HepG2 (cell line): ENCODE measurements at regions not wholly inside any gene's neighbourhood (a gene's known extent, or its start where the extent isn't known, plus 50 kb on each side); places are given as distances from the start of the nearest gene placed in this dataset.

Source experiments
- ATAC-seq: fragments of 200-7000 bp; cut with Tn5 transposase; 3 replicates; pipeline ENCODE4 v1.9.1; 2020; ENCODE audit warnings: mild to moderate bottlenecking, moderate library complexity
- BruUV-seq: library from RNA; stranded (reverse); fragments of 400-500 nt; replicated peaks from 2 replicates; lab custom pipeline; 2021; lab: Mats Ljungman, UMichigan
- CTCF ChIA-PET: fragments of 300-600 bp; formaldehyde crosslinking; extraction: SDS; loops from one replicate; lab custom pipeline; 2021; ENCODE audit warnings: low total read pairs, inconsistent platforms, low intra/inter-chr PET ratio; lab: Yijun Ruan, JAX
- POLR2A ChIA-PET: fragments of 350-600 bp; sonication (Branson Sonifier 250); formaldehyde crosslinking; loops from one replicate; lab custom pipeline; 2020; ENCODE audit warnings: antibody characterized with exemption, inconsistent platforms; lab: Yijun Ruan, JAX
- DNase-seq: peaks from one replicate; pipeline ENCODE4 v3.0.0-alpha.2; 2015; ENCODE audit warnings: low spot score
- FAIRE-seq: peaks from 3 replicates; lab custom pipeline; 2011; peaks lifted over from hg19 to GRCh38; lab: Jason Lieb, UNC
- H2AFZ ChIP-seq: one replicate; pipeline ENCODE4 v1.6.1; 2011; ENCODE audit warnings: low read length, inconsistent platforms
- H3K27ac ChIP-seq: fragments of 300-600 bp; 3 replicates; pipeline ENCODE4 v1.8.0; 2011; ENCODE audit warnings: mixed run types, mild to moderate bottlenecking, mixed read lengths, low read length, inconsistent platforms; ENCODE audit not compliant: insufficient read depth; ENCODE audit errors: extremely low read length
- H3K27me3 ChIP-seq, 2 experiments: fragments of 200-600 bp in 1 of 2; 2 replicates in 1 of 2; 3 replicates in 1 of 2; pipeline versions ENCODE4 v1.6.0 to v1.8.0; 2011; ENCODE audit warnings: low read length in 2 of 2, mild to moderate bottlenecking in 2 of 2, moderate library complexity in 2 of 2, inconsistent platforms in 1 of 2; ENCODE audit not compliant: insufficient read depth in 2 of 2, control insufficient read depth in 1 of 2
- H3K36me3 ChIP-seq, 2 experiments: fragments of 200-600 bp in 1 of 2; replicated peaks in 1 of 2; 2 replicates in 1 of 2; 3 replicates in 1 of 2; pipeline versions ENCODE4 v1.5.1 to v1.8.0; 2011; ENCODE audit warnings: low read length in 2 of 2, inconsistent platforms in 1 of 2; ENCODE audit not compliant: insufficient read depth in 2 of 2, control insufficient read depth in 1 of 2
- H3K4me1 ChIP-seq: 2 replicates; pipeline ENCODE4 v1.5.1; 2012; ENCODE audit warnings: low read length, inconsistent platforms; ENCODE audit not compliant: insufficient read depth
- H3K4me2 ChIP-seq: 2 replicates; pipeline ENCODE4 v1.6.0; 2011; ENCODE audit warnings: low read depth, low read length, inconsistent platforms
- H3K4me3 ChIP-seq, 3 experiments: fragments of 200-600 bp in 1 of 3; sonication (generic), shearing (Covaris generic) in 1 of 3; replicated peaks in 1 of 3; 2 replicates each; pipeline ENCODE4 v1.5.1; 2011 to 2016; ENCODE audit warnings: low read length in 3 of 3, inconsistent platforms in 2 of 3, low read depth in 2 of 3, mild to moderate bottlenecking in 2 of 3, control low read depth in 1 of 3, mixed read lengths in 1 of 3; ENCODE audit not compliant: insufficient read depth in 1 of 3
- H3K79me2 ChIP-seq: one replicate; pipeline ENCODE4 v1.6.1; 2011; ENCODE audit warnings: low read length, inconsistent platforms; ENCODE audit not compliant: insufficient read depth
- H3K9ac ChIP-seq: 2 replicates; pipeline ENCODE4 v1.6.0; 2011; ENCODE audit warnings: mild to moderate bottlenecking, low read depth, low read length, inconsistent platforms; ENCODE audit not compliant: insufficient read depth
- H3K9me3 ChIP-seq: 2 replicates; pipeline ENCODE4 v1.5.1; 2012; ENCODE audit warnings: mild to moderate bottlenecking, low read length
- H4K20me1 ChIP-seq: 2 replicates; pipeline ENCODE4 v1.6.0; 2011; ENCODE audit warnings: inconsistent platforms, mild to moderate bottlenecking, low read length, moderate library complexity; ENCODE audit not compliant: insufficient read depth
- ERF ChIP-seq: IDR thresholded peaks from 2 replicates; pipeline ENCODE4 v1.6.1; 2018; ENCODE audit warnings: missing biosample characterization, missing genetic modification reagents
- NFKBIZ ChIP-seq: IDR thresholded peaks from 2 replicates; pipeline ENCODE4 v1.6.1; 2018; ENCODE audit warnings: missing genetic modification reagents, missing compliant biosample characterization
- ZNF10 ChIP-seq: sonication (generic); formaldehyde crosslinking; IDR thresholded peaks from 2 replicates; pipeline ENCODE4 v1.4.0; 2020; ENCODE audit warnings: mild to moderate bottlenecking, low read depth, missing genetic modification reagents, borderline replicate concordance
- ZNF431 ChIP-seq: sonication (generic); formaldehyde crosslinking; IDR thresholded peaks from 2 replicates; pipeline ENCODE4 v1.9.0; 2022; ENCODE audit warnings: missing genetic modification reagents, low read depth, mild to moderate bottlenecking, borderline replicate concordance
- ZNF558 ChIP-seq: sonication (generic); formaldehyde crosslinking; IDR thresholded peaks from 2 replicates; pipeline ENCODE4 v1.9.0; 2022; ENCODE audit warnings: mild to moderate bottlenecking, missing genetic modification reagents, borderline replicate concordance
- WGBS: methylation state at CpG from one replicate; pipeline ENCODE4 v1.1.6; 2017; ENCODE audit warnings: low lambda C conversion rate; 5-methylcytosine and 5-hydroxymethylcytosine counted together
- in situ Hi-C: cut with HindIII; loops from 2 replicates; pipeline ENCODE4 v1.10.0; 2017; ENCODE audit warnings: low pct_unique_long_range_greater_than_20kb; ENCODE audit not compliant: extremely low pct_ligation_motif_present
- intact Hi-C: fragments of 100-400 bp; cut with micrococcal nuclease; formaldehyde crosslinking; loops from one replicate; pipeline ENCODE4 v1.10.0; 2022; ENCODE audit not compliant: unreplicated experiment
- TF ChIP-seq, protein P1 (sequence below): sonication (generic); formaldehyde crosslinking; IDR thresholded peaks from 2 replicates; pipeline ENCODE4 v1.5.1; 2020; ENCODE audit warnings: mild to moderate bottlenecking, missing genetic modification reagents, borderline replicate concordance
- TF ChIP-seq, protein P2 (sequence below): sonication (generic); formaldehyde crosslinking; IDR thresholded peaks from 2 replicates; pipeline ENCODE4 v1.4.0; 2020; ENCODE audit warnings: missing genetic modification reagents
- TF ChIP-seq, protein P3 (sequence below): sonication (generic); formaldehyde crosslinking; IDR thresholded peaks from 2 replicates; pipeline ENCODE4 v1.8.1; 2023; ENCODE audit warnings: mild to moderate bottlenecking, inconsistent platforms, moderate library complexity, missing genetic modification reagents, borderline replicate concordance
- TF ChIP-seq, protein P4 (sequence below): fragments of 450-650 bp; IDR thresholded peaks from 2 replicates; pipeline ENCODE4 v1.6.1; 2017

DNA sequence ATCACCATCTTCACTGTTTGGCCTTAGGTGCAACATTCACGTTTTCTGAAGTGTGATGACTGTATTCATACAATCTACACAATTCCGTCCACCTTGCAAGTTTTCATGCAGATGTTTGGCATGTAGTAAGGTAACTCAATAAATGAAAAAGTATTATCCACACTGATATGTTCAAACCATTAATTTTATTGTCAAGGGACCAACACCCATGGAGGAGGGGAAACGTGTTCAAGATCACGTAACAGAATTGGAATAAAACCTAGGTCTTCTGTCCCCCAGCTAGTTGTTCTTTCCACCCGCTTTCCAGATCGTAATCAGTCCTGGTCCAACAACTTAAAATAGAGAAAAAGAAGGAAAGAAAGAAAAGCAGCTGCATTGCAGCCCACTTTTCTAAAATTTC, 560.4 kb upstream of the MCTP2 start (continued):
- no peak for TF ChIP-seq ERF
- no peak for TF ChIP-seq NFKBIZ (CRISPR knock-in tag)
- no peak for TF ChIP-seq ZNF10 (CRISPR knock-in tag)
- TF ChIP-seq ZNF431 (CRISPR knock-in tag): no peak
- TF ChIP-seq, protein P1, sequence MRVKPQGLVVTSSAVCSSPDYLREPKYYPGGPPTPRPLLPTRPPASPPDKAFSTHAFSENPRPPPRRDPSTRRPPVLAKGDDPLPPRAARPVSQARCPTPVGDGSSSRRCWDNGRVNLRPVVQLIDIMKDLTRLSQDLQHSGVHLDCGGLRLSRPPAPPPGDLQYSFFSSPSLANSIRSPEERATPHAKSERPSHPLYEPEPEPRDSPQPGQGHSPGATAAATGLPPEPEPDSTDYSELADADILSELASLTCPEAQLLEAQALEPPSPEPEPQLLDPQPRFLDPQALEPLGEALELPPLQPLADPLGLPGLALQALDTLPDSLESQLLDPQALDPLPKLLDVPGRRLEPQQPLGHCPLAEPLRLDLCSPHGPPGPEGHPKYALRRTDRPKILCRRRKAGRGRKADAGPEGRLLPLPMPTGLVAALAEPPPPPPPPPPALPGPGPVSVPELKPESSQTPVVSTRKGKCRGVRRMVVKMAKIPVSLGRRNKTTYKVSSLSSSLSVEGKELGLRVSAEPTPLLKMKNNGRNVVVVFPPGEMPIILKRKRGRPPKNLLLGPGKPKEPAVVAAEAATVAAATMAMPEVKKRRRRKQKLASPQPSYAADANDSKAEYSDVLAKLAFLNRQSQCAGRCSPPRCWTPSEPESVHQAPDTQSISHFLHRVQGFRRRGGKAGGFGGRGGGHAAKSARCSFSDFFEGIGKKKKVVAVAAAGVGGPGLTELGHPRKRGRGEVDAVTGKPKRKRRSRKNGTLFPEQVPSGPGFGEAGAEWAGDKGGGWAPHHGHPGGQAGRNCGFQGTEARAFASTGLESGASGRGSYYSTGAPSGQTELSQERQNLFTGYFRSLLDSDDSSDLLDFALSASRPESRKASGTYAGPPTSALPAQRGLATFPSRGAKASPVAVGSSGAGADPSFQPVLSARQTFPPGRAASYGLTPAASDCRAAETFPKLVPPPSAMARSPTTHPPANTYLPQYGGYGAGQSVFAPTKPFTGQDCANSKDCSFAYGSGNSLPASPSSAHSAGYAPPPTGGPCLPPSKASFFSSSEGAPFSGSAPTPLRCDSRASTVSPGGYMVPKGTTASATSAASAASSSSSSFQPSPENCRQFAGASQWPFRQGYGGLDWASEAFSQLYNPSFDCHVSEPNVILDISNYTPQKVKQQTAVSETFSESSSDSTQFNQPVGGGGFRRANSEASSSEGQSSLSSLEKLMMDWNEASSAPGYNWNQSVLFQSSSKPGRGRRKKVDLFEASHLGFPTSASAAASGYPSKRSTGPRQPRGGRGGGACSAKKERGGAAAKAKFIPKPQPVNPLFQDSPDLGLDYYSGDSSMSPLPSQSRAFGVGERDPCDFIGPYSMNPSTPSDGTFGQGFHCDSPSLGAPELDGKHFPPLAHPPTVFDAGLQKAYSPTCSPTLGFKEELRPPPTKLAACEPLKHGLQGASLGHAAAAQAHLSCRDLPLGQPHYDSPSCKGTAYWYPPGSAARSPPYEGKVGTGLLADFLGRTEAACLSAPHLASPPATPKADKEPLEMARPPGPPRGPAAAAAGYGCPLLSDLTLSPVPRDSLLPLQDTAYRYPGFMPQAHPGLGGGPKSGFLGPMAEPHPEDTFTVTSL (CRISPR knock-in tag): no peak
- TF ChIP-seq, protein P2, sequence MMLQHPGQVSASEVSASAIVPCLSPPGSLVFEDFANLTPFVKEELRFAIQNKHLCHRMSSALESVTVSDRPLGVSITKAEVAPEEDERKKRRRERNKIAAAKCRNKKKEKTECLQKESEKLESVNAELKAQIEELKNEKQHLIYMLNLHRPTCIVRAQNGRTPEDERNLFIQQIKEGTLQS (CRISPR knock-in tag): no peak

DNA sequence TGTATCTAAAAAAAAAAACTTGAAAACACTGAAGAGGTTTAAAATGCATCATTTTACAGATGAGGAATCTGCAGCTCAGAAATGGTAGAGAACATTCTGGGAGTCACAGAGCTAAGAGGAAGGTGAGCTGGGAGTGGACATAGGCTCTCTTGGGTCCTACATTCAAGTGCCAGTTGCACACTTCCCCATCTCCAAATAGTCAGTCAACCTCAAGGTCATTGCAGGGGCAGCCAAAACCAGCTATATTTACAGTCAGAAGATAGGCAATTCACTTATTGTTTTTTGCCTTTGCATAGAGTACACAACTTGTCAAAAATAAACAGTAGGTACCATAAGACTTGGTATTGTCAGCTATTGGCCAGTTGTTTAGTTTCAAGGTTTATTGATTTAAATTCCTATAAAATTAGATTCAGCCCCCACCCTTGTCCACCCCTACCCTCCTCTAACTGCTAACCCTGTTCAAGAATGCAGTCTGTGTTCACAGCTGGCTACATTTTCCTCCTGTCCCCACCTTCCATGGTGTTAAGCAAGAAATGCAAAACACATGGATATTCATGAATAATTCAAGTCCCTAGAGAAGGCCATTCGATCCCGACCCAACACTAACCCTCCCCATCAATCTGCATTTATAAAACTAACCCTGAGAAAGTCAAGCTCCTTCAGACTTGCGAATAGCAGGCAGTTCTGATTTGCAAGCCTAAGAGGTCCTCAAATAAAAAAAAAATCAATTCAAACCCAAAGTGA, 567.0 kb upstream of the MCTP2 start:
- no peak overlapping the region for H3K4me3 ChIP-seq
- TF ChIP-seq, protein P3, sequence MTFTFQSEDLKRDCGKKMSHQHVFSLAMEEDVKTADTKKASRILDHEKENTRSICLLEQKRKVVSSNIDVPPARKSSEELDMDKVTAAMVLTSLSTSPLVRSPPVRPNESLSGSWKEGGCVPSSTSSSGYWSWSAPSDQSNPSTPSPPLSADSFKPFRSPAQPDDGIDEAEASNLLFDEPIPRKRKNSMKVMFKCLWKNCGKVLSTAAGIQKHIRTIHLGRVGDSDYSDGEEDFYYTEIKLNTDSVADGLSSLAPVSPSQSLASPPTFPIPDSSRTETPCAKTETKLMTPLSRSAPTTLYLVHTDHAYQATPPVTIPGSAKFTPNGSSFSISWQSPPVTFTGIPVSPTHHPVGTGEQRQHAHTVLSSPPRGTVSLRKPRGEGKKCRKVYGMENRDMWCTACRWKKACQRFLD: no peak
- TF ChIP-seq, protein P4, sequence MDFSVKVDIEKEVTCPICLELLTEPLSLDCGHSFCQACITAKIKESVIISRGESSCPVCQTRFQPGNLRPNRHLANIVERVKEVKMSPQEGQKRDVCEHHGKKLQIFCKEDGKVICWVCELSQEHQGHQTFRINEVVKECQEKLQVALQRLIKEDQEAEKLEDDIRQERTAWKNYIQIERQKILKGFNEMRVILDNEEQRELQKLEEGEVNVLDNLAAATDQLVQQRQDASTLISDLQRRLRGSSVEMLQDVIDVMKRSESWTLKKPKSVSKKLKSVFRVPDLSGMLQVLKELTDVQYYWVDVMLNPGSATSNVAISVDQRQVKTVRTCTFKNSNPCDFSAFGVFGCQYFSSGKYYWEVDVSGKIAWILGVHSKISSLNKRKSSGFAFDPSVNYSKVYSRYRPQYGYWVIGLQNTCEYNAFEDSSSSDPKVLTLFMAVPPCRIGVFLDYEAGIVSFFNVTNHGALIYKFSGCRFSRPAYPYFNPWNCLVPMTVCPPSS: no peak
- no peak for TF ChIP-seq ZNF558 (CRISPR knock-in tag)
- ChIA-PET CTCF (no interaction called here), POLR2A (no interaction called here)
- in situ Hi-C loops (no loop called here), intact Hi-C loops (no loop called here)
- DNase-seq: no peak
- BruUV-seq: no TSS peak
- no peak overlapping the region for H3K9ac ChIP-seq
- WGBS: 2% methylated on average over 3 of the region's 3 CpGs
- no peaks in the 10 kb centered on the region for H3K36me3 ChIP-seq
- no peak overlapping the region for H3K4me2 ChIP-seq
- FAIRE-seq: no peak
- no peaks in the 10 kb centered on the region for H3K4me1 ChIP-seq
- no peak overlapping the region for H3K27ac ChIP-seq
- no peaks in the 10 kb centered on the region for H3K9me3 ChIP-seq
- no peak for ATAC-seq
- H2AFZ ChIP-seq: no peak overlapping the region
- H4K20me1 ChIP-seq: no peaks in the 10 kb centered on the region
- H3K27me3 ChIP-seq: no peaks in the 10 kb centered on the region
- no peaks in the 10 kb centered on the region for H3K79me2 ChIP-seq
